ENCODE measurements at regions not wholly inside any gene's neighbourhood (a gene's known extent, or its start where the extent isn't known, plus 50 kb on each side); places are given as distances from the start of the nearest gene placed in this dataset.

- Histone ChIP-seq H3K9ac (ENCODE audit: low read length) (no peak overlapping the region), H3K9me3 (ENCODE audit: control insufficient read depth, low read length) (no peaks in the 10 kb centered on the region), H3K4me1 (ENCODE audit: control insufficient read depth, insufficient read depth, low read length) (peaks cover 51% of the 10 kb centered on the region)
These were observed 297.1 kb downstream of the ETS1 start for GRCh38 chr11:128290106-128290840.

GRCh38 chr11:128289048-128289447 is 298.3 kb downstream of the ETS1 start:
- no peak overlapping the region for H3K4me3 ChIP-seq (ENCODE audit: low read length)
- H3K27me3 ChIP-seq (ENCODE audit: control insufficient read depth, insufficient read depth, low read length), result no peaks in the 10 kb centered on the region
- peaks cover 39% of the 10 kb centered on the region for H3K4me1 ChIP-seq (ENCODE audit: control insufficient read depth, insufficient read depth, low read length)
- H3K9ac ChIP-seq (ENCODE audit: low read length), result no peak overlapping the region
- no peaks in the 10 kb centered on the region for H3K36me3 ChIP-seq (ENCODE audit: control insufficient read depth, insufficient read depth, low read length)
- no peaks in the 10 kb centered on the region for H3K9me3 ChIP-seq (ENCODE audit: control insufficient read depth, low read length)

More at GRCh38 chr11:128290106-128290840, 297.1 kb downstream of the ETS1 start:
- Histone ChIP-seq H3K36me3 (ENCODE audit: control insufficient read depth, insufficient read depth, low read length) (no peaks in the 10 kb centered on the region), H3K27me3 (ENCODE audit: control insufficient read depth, insufficient read depth, low read length) (no peaks in the 10 kb centered on the region), H3K4me3 (ENCODE audit: low read length) (no peak overlapping the region)

GRCh38 chr11:128288368-128288767 is 299.0 kb downstream of the ETS1 start:
- Histone ChIP-seq H3K4me3 (ENCODE audit: low read length) (no peak overlapping the region), H3K27me3 (ENCODE audit: control insufficient read depth, insufficient read depth, low read length) (no peaks in the 10 kb centered on the region), H3K36me3 (ENCODE audit: control insufficient read depth, insufficient read depth, low read length) (no peaks in the 10 kb centered on the region), H3K9me3 (ENCODE audit: control insufficient read depth, low read length) (no peaks in the 10 kb centered on the region), H3K4me1 (ENCODE audit: control insufficient read depth, insufficient read depth, low read length) (peaks cover 32% of the 10 kb centered on the region), H3K9ac (ENCODE audit: low read length) (no peak overlapping the region)

GRCh38 chr11:128285321-128285720 is 302.0 kb downstream of the ETS1 start:
- Histone ChIP-seq H3K9me3 (ENCODE audit: control insufficient read depth, low read length) (no peaks in the 10 kb centered on the region), H3K9ac (ENCODE audit: low read length) (no peak overlapping the region), H3K4me3 (ENCODE audit: low read length) (no peak overlapping the region), H3K36me3 (ENCODE audit: control insufficient read depth, insufficient read depth, low read length) (no peaks in the 10 kb centered on the region), H3K4me1 (ENCODE audit: control insufficient read depth, insufficient read depth, low read length) (peaks cover 2% of the 10 kb centered on the region), H3K27me3 (ENCODE audit: control insufficient read depth, insufficient read depth, low read length) (no peaks in the 10 kb centered on the region)

- Histone ChIP-seq H3K9me3 (ENCODE audit: control insufficient read depth, low read length) (no peaks in the 10 kb centered on the region), H3K9ac (ENCODE audit: low read length) (no peak overlapping the region), H3K4me1 (ENCODE audit: control insufficient read depth, insufficient read depth, low read length) (no peaks in the 10 kb centered on the region)
These were observed 302.7 kb downstream of the ETS1 start for GRCh38 chr11:128284634-128285033.

GRCh38 chr11:128283451-128283850 is 303.9 kb downstream of the ETS1 start:
- H3K4me3 ChIP-seq (ENCODE audit: low read length), result no peak overlapping the region
- peaks cover 3% of the 10 kb centered on the region for H3K27me3 ChIP-seq (ENCODE audit: control insufficient read depth, insufficient read depth, low read length)
- H3K4me1 ChIP-seq (ENCODE audit: control insufficient read depth, insufficient read depth, low read length), result no peaks in the 10 kb centered on the region
- H3K36me3 ChIP-seq (ENCODE audit: control insufficient read depth, insufficient read depth, low read length), result no peaks in the 10 kb centered on the region
- H3K9ac ChIP-seq (ENCODE audit: low read length), result no peak overlapping the region
- no peaks in the 10 kb centered on the region for H3K9me3 ChIP-seq (ENCODE audit: control insufficient read depth, low read length)

More at GRCh38 chr11:128284634-128285033, 302.7 kb downstream of the ETS1 start:
- H3K36me3 ChIP-seq (ENCODE audit: control insufficient read depth, insufficient read depth, low read length), result no peaks in the 10 kb centered on the region
- H3K4me3 ChIP-seq (ENCODE audit: low read length), result no peak overlapping the region
- H3K27me3 ChIP-seq (ENCODE audit: control insufficient read depth, insufficient read depth, low read length), result peaks cover 2% of the 10 kb centered on the region

GRCh38 chr11:128282053-128282452 is 305.3 kb downstream of the ETS1 start:
- H3K9ac ChIP-seq (ENCODE audit: low read length), result no peak overlapping the region
- H3K36me3 ChIP-seq (ENCODE audit: control insufficient read depth, insufficient read depth, low read length), result no peaks in the 10 kb centered on the region
- H3K4me1 ChIP-seq (ENCODE audit: control insufficient read depth, insufficient read depth, low read length), result no peaks in the 10 kb centered on the region
- H3K27me3 ChIP-seq (ENCODE audit: control insufficient read depth, insufficient read depth, low read length), result peaks cover 3% of the 10 kb centered on the region
- H3K4me3 ChIP-seq (ENCODE audit: low read length), result no peak overlapping the region
- no peaks in the 10 kb centered on the region for H3K9me3 ChIP-seq (ENCODE audit: control insufficient read depth, low read length)

GRCh38 chr11:128279866-128280265 is 307.5 kb downstream of the ETS1 start:
- Histone ChIP-seq H3K27me3 (ENCODE audit: control insufficient read depth, insufficient read depth, low read length) (peaks cover 3% of the 10 kb centered on the region), H3K9me3 (ENCODE audit: control insufficient read depth, low read length) (no peaks in the 10 kb centered on the region), H3K4me3 (ENCODE audit: low read length) (no peak overlapping the region), H3K36me3 (ENCODE audit: control insufficient read depth, insufficient read depth, low read length) (no peaks in the 10 kb centered on the region), H3K4me1 (ENCODE audit: control insufficient read depth, insufficient read depth, low read length) (no peaks in the 10 kb centered on the region), H3K9ac (ENCODE audit: low read length) (no peak overlapping the region)

GRCh38 chr11:128273736-128274135 is 313.6 kb downstream of the ETS1 start:
- Histone ChIP-seq H3K36me3 (ENCODE audit: control insufficient read depth, insufficient read depth, low read length) (no peaks in the 10 kb centered on the region), H3K9me3 (ENCODE audit: control insufficient read depth, low read length) (no peaks in the 10 kb centered on the region), H3K27me3 (ENCODE audit: control insufficient read depth, insufficient read depth, low read length) (no peaks in the 10 kb centered on the region), H3K4me3 (ENCODE audit: low read length) (no peak overlapping the region), H3K4me1 (ENCODE audit: control insufficient read depth, insufficient read depth, low read length) (no peaks in the 10 kb centered on the region), H3K9ac (ENCODE audit: low read length) (no peak overlapping the region)

- Histone ChIP-seq H3K9me3 (ENCODE audit: control insufficient read depth, low read length) (no peaks in the 10 kb centered on the region), H3K27me3 (ENCODE audit: control insufficient read depth, insufficient read depth, low read length) (no peaks in the 10 kb centered on the region), H3K4me3 (ENCODE audit: low read length) (no peak overlapping the region), H3K9ac (ENCODE audit: low read length) (no peak overlapping the region), H3K36me3 (ENCODE audit: control insufficient read depth, insufficient read depth, low read length) (no peaks in the 10 kb centered on the region), H3K4me1 (ENCODE audit: control insufficient read depth, insufficient read depth, low read length) (no peaks in the 10 kb centered on the region)
These were observed 316.0 kb downstream of the ETS1 start for GRCh38 chr11:128271401-128271800.

- Histone ChIP-seq H3K9me3 (ENCODE audit: control insufficient read depth, low read length) (no peaks in the 10 kb centered on the region), H3K27me3 (ENCODE audit: control insufficient read depth, insufficient read depth, low read length) (no peaks in the 10 kb centered on the region), H3K9ac (ENCODE audit: low read length) (no peak overlapping the region), H3K4me1 (ENCODE audit: control insufficient read depth, insufficient read depth, low read length) (no peaks in the 10 kb centered on the region), H3K36me3 (ENCODE audit: control insufficient read depth, insufficient read depth, low read length) (no peaks in the 10 kb centered on the region), H3K4me3 (ENCODE audit: low read length) (no peak overlapping the region)
These were observed 317.9 kb downstream of the ETS1 start for GRCh38 chr11:128269466-128269865.

- Histone ChIP-seq H3K4me3 (ENCODE audit: low read length) (no peak overlapping the region), H3K9ac (ENCODE audit: low read length) (no peak overlapping the region), H3K36me3 (ENCODE audit: control insufficient read depth, insufficient read depth, low read length) (no peaks in the 10 kb centered on the region), H3K4me1 (ENCODE audit: control insufficient read depth, insufficient read depth, low read length) (no peaks in the 10 kb centered on the region), H3K27me3 (ENCODE audit: control insufficient read depth, insufficient read depth, low read length) (no peaks in the 10 kb centered on the region), H3K9me3 (ENCODE audit: control insufficient read depth, low read length) (no peaks in the 10 kb centered on the region)
These were observed 320.5 kb downstream of the ETS1 start for GRCh38 chr11:128266893-128267292.
